GM19468 (cell line): ENCODE measurements at regions not wholly inside any gene's neighbourhood (a gene's known extent, or its start where the extent isn't known, plus 50 kb on each side); places are given as distances from the start of the nearest gene placed in this dataset.
"Not testable (repeated sequence)": the region's sequence is repeated elsewhere in the genome, so short reads cannot be mapped to it uniquely, and the experiment has no call there.

ENCODE experiments used
- ATAC-seq: cut with Tn5 transposase; IDR thresholded peaks from one replicate; pipeline ENCODE4 v1.9.1; 2021; ENCODE audit warnings: mild to moderate bottlenecking, moderate library complexity, moderate number of reproducible peaks; ENCODE audit not compliant: unreplicated experiment; ENCODE audit errors: extremely low read depth

DNA sequence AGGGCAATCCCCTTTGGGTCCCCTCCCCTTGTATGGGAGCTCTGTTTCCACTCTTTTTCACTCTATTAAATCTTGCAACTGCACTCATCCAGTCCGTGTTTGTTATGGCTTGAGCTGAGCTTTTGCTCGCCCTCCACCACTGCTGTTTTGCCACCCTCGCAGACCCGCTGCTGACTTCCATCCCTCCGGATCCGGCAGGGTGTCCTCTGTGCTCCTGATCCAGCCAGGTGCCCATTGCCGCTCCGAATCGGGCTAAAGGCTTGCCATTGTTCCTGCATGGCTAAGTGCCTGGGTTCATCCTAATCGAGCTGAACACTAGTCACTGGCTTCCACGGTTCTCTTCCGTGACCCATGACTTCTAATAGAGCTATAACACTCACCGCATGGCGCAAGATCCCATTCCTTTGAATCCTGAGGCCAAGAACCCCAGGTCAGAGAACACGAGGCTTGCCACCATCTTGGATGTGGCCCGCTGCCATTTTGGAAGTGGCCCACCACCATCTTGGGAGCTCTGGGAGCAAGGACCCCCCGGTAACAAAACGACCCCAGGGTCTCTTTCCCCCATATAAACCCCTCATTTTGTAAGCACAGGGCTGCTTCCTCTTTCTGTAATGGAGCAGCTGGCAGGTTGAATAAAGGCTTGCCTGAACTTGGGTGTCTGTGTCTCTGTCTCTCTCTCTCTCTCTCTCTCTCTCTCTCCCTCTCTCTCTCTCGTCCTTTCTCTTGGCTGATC, 1166.2 kb downstream of the TAF11L14 start:
- ATAC-seq = no peak

DNA sequence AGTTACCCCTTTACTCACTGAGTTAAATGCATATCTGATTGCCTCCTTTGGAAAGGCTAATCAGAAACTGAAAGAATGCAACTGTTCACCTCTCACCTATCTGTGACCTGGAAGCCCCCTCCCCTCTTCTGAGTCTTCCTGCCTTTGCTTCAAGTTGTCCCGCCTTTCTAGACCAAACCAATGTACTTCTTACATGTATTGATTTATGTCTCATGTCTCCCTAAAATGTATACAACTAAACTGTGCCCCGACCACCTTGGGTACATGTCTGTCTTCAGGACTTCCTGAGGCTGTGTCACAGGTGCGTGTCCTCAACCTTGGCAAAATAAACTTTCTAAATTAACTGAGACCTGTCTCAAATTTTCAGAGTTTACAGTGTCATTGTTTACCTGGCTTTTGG, 1167.2 kb downstream of the TAF11L14 start:
- not testable (repeated sequence) for ATAC-seq

DNA sequence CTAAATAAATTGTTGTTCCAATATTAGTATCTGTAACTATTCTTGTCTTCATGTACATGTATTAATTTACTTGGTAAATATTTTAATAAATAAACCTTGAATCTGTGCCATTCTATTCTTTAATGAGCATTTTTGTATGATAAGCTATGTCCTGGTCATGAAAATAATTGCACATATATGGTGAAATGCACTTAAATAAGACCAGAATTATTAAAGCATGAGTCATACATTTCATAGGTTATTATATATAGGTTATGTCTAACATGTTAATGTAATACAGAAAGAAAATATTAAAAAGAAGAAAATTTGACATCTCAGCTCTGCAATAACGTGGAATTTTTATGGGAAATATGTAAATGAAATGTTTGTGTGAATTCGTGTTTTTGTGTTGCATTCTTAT, 1168.1 kb downstream of the TAF11L14 start:
- ATAC-seq = no peak

DNA sequence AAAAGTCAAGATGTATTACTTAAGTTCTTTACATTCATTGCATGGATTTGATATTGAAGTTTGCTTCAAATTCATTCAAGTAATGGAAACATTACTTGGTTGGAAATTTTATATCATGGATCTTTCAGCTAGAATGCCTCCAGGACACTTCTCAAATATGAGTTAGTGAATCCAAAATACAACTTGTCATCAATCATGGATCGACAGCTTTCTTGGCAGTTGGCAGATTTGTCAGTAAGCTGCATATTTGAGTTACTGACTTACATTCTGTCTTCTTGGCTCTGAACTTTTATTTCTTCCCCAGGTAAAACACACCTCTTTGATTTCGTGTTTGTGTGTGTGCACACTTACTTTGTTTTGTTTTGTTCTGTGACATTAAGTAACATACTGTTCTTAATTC, 1171.1 kb downstream of the TAF11L14 start:
- no peak for ATAC-seq

DNA sequence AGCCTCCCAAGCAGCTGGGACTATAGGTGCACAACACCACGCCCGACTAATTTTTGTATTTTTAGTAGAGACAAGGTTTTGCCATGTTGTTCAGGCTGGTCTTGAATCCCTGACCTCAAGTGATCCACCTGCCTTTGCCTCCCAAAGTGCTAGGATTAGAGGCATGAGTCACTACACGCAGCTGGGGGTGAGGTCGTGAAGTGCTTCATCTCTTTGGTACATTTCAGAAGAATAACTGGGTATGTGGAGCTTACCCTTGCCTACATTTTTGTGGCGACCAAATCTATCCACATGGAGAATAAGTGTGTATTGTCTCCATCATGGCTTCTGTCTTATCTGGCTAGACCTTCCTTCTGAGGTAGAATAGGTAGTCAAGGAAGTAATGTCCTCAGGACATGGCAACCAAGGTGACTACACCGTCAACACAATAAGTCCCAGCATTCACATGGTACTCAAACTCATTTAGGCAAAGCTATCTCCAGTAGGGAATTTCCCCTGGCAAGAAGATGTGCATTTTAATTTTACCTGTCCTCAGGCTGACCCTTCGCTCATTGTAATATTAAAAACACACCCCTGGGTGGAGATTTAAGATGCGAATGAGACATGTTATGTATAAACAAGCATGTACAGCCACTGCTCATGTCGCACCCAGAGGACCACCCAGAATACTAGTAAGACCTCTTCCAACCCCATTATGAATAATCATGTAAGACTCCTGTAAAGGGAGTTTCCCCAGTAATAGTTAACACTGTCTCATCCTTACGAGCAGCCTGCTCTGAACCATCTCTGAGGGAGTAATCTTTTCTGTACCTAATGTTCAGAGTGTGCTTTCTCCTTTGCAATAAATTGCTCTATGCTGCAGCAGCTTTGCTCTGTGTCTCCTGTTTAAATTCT, 1173.2 kb downstream of the TAF11L14 start:
- ATAC-seq = no peak

DNA sequence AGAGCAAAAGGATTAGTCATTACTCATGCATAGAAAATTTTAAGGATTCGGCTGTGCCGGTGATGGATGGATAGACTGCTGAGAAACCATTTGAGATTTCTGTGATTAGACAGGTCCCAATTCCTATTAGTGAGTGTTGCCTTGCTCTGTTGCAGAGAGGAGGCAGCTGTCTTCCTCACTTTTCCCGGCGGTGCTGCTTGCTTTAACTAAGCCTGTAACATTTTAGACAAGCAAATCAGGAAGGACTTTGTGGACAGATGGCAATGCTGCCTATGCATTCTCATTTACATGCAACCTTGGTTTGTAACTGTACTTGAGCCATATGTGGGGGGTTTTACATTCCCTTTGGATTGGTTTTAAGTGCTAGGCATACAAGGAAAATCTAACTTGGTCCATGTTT, 1176.3 kb downstream of the CDH18 start:
- no peak for ATAC-seq

DNA sequence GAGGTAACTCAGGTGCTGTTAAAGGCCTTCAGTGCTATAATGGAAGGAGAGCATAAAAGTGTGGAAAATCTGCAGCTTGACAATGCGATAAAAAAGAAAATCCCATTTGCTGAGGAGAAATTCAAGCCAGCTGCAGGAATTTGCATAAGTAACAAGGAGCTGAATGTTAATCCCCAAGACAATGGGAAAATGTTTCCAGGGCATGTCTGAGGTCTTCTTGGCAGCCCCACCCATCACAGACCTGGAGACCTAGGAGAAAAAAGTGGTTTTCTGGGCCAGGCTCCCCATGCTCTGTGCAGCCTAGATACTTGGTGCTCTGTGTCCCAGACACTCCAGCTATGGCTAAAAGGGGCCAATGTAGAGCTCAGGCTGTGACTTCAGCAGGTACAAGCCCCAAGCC, 1159.6 kb downstream of the CDH18 start:
- ATAC-seq = no peak

DNA sequence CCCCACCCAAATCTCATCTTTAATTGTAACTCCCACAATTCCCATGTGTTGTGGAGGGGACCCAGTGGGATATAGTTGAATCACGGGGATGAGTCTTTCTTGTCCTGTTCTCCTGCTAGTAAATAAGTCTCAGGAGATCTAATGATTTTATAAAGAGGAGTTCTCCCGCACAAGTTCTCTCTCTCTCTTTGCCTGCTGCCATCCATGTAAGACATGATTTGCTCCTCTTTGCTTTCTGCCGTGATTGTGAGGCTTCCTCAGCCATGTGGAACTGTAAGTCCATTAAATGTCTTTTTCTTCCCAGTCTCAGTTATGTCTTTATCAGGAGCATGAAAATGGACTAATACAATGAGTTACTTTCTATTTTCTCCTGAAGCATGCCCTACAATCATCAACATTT, 1158.5 kb downstream of the CDH18 start:
- no peak for ATAC-seq

DNA sequence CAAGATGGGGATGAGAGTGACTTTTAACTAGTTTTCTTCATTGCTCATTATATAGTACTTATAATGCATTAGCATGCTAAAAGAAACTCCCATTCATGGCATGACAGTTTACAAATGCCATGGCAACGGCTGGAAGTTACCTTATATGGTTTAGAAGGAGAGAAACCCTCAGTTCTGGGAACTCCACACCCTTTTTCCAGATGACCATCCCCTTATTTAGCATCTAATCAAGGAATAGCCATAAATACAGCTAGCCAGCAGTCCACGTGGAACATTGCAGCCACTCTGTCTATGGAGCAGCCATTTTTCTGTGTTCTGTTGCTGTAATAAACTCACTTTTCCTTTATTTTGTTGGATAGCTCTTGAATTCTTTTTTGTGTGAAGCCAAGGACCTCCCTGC, 1137.8 kb downstream of the CDH18 start:
- no peak for ATAC-seq

DNA sequence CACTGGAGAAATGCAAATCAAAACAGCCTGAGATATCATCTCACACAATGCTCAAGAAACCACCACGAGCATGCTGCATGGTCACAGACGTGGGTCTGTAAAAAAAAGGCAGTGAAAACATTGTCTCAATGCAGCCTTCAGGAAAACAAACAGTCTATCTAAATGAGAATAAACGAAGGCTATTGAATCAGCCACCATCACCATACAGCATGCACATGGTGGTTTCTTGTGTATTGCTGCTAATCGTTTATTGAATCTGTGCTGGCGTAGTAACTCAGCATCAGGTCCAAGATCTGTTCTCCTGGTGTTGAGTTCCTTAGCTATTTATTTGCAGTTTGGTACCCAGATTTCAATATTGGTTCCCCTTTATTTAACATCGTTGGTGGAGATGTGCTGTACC, 1115.0 kb downstream of the CDH18 start:
- no peak for ATAC-seq

DNA sequence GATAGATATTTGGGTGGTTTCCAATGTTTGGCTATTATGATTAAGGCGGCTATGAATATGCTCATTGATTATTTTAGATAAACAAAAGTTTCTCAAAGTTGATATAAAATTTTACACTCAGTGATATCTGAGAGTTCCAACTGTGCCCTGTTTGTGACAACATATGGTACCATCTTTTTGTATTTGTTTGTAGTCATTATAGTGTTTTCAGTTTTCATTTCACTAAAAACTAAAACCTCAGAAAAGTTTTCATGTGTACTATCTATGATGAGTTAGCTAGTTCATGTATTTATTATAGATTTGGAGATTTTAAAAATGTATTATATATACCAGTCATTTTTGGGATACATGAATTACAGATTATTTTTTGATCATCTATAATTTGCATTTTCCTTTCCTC, 1111.4 kb downstream of the CDH18 start:
- no peak for ATAC-seq

DNA sequence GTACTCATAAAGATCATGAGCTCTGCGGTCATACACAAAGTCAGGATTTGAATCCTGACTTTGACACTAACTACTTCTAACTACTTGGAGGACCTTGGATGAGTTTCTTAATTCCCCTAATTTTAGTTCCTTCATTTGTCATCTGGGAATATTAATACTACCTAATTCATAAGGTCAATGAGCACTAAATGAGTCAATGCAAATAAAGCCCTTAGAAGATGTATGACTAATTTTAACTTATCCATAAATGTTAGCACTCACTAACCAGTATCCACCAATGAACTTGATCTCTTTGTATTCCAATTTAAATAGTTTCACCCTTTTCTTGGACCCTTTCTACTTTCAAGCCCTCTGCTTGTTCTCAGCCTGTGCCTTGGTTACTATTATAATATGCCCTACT, 1106.4 kb downstream of the CDH18 start:
- no peak for ATAC-seq

DNA sequence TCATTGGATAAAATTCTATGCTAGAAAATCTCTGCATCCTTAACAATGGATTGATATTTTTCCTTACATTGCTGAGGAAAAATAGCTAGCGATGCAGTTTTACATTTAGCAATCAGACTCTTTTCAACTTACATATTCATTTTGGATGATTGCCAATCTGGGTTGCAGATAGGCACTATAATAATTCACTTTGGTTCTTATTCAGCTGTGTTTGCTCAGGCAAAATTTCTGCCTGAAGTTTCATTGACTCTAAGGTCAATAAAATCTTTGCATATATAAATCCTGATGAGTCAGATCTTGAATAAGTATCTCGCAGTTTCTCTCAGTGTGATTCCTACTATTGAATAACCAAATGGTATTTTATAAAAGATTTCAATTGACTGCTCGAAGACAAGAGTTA, 1105.8 kb downstream of the CDH18 start:
- no peak for ATAC-seq

DNA sequence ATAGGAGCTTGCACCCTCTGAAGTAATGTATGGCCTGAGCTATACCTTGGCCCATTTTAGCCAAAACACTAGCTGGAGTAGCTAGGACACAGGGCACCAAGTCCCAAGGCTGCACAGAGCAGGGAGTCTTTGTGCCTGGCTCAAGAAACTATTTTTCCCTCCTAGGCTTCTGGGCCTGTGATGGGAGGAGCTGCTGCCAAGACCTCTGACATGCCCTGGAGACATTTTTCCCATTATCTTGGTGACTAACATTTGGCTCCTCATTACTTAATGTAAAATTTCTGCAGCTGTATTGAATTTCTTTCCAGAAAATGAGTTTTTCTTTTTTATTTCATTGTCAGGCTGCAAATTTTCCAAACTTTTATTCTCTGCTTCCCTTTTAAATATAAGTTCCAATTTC, 1099.2 kb downstream of the CDH18 start:
- ATAC-seq = no peak

DNA sequence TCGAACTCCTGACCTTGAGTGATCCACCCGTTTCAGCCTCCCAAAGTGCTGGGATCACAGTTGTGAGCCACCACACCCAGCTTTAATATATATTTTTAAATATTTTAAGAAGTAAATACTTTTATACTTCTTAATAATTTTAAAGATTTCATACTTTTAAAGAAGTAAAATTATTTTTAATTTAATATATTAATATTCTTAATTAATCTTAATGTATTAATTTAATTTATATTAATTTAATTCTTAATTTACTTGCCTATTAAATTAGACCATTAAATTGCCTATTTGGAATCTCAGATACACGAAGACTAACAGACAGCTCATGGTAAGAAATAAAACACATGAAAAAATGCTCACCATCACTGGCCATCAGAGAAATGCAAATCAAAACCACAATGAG, 1087.4 kb downstream of the CDH18 start:
- ATAC-seq = no peak

DNA sequence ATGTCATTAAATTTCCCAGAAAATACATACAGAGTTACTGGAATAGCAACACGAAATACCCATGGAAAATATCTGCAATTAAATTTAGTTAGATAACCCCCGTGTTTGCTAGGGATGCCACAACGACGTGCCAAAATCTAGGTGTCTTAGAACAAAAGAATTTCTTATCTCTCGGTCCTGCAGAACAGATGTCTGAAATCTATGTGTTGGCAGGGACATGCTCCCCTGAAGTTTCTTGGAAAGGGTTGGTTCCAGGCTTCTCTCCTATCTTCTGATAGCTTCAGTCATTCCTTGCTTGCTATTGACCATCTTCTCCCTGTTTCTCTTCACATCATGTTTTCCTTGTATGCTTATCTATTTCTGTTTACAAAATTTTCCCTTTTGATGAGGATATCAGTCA, 1067.0 kb downstream of the CDH18 start:
- ATAC-seq = no peak

DNA sequence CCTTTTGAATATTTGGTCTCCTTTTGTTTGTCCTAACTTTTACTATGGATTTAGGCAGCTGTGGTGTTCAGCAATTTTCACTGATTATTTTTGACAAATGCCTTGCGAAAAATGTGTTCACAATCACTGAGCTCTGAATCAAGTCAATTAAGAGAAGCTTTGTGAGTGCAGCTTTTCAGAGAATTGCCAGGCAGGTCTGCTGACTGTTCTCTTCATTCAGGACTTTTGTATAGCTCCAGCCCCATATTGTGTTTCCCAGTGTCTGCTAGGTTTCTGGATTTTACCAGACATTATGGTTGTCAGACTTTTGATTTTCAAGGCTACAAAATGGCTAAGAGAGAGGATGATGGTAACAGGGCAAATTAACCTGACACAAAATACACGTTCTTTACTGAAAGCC, 1055.9 kb downstream of the CDH18 start:
- no peak for ATAC-seq

DNA sequence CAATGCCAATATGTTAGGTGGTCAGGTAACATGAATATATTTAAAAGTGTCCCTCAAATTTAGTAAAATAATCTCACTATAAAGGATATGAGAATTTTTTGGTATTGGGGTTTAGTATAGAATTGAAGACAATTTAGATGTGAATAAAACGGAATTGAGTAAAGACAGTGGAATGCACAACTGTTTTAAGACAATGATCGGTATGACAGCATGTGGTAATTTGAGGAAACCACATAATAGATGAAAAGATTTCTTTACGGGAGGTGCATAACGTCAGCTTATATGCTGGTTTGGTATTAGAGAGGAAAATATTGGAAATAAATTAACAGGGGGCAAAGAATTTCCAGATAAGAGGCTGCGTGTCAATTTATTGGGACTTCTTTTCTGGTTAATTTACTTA, 1043.2 kb downstream of the CDH18 start:
- no peak for ATAC-seq

DNA sequence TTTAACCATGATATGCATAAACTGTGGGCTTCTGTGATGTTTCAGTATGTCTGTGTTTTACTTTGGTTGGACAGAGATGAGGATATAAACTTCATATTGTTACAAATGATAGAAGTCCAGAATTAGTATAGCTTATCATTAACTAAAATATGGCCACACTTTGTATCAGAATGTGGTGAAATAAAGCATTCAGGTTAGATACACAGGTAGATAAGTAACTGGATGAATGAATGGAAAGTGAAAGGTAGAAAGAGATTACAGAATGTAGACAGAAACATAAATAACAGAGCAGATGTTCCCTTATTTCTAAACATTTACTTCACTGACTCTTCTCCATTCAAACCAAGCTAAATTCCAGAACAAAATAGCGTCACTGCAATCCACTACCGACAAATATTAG, 1033.8 kb downstream of the CDH18 start:
- no peak for ATAC-seq

DNA sequence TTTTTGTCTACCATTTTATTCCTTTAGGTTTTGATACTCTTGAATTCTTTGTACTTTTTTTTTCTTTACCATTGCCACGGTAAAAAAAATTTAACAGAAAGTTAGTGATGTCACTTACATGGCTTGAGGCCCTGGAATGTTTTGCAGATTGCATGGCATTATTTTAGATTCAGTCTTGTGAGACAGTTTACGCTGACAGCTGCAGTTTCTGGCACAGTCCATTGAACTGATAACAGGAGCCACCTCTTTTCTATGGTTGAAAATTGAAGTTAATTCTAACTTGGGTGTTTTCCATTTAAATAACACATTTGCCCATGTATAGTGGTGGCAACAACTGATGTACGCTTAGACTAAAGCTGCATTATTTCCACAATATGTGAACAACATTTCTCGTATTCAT, 1028.5 kb downstream of the CDH18 start:
- ATAC-seq = no peak

DNA sequence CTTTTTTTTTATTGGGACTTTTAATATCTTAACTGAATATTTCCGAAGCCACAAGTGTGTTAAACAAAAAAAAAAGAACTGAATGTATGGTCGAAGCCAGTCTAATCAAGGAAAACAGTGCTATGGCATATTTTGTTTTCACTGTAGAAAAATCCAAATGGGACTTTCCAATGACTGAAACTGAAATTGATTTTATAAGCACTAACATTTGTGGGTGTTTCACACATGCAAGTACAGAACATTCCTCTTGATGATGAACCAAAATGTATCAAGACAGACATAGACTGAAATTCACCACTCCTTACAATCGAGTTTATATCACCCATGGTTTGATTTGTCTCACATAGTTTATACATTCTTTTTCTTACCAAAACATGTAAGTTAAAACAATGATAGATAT, 1026.8 kb downstream of the CDH18 start:
- ATAC-seq = no peak

DNA sequence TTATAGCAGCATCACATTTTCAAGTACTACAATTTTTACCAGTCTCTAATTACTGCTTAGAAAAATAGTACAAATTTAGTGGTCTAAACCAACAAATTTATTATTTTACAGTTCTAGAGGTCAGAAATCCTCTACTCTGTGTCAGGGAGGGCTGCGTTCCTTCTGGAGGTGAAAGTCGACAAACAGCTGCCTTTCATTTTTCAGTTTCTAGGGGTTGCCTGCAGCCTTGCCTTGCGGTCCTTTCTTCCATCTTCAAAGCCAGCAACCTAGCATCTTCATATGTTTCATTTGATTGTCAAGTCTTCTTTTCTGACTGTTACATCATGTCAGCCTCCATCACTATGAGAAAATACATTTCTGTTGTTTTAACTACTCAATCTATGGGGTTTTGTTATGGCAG, 1022.1 kb downstream of the CDH18 start:
- no peak for ATAC-seq
